Coronary artery (tissue), 2 donors: ENCODE measurements at regions not wholly inside any gene's neighbourhood (a gene's known extent, or its start where the extent isn't known, plus 50 kb on each side); places are given as distances from the start of the nearest gene placed in this dataset.

Source experiments
- DNase-seq: peaks from one replicate; pipeline ENCODE4 v3.0.0-alpha.2; 2017; ENCODE audit warnings: low spot score
- H3K27ac ChIP-seq, 2 donors: fragments of 200-600 bp; sonication (generic); one replicate each; pipeline ENCODE4 v1.5.1; 2016 to 2019
- H3K4me3 ChIP-seq: fragments of 200-600 bp; sonication (generic); 2 replicates; pipeline ENCODE4 v1.5.1; 2016; ENCODE audit warnings: mild to moderate bottlenecking, moderate library complexity
- CTCF ChIP-seq: fragments of 200-600 bp; sonication (generic); IDR thresholded peaks from one replicate; pipeline ENCODE4 v1.5.1; 2019; ENCODE audit warnings: antibody characterized with exemption

GRCh38 chr2:126766295-126766968, 110.5 kb downstream of the GYPC start:
- Histone ChIP-seq H3K4me3 (no peak overlapping the region), H3K27ac (no peak overlapping the region)
- DNase-seq, result peak; percentile 54
- TF ChIP-seq CTCF, result no peak

- H3K4me3 ChIP-seq, result no peak overlapping the region
Measured at GRCh38 chr2:126766969-126767296, 111.0 kb downstream of the GYPC start.

GRCh38 chr2:126769118-126769517, 113.2 kb downstream of the GYPC start:
- no peak for DNase-seq
- no peak overlapping the region for H3K27ac ChIP-seq
- no peak overlapping the region for H3K4me3 ChIP-seq
- TF ChIP-seq CTCF, result no peak

More at GRCh38 chr2:126766969-126767296, 111.0 kb downstream of the GYPC start:
- no peak for TF ChIP-seq CTCF
- no peak overlapping the region for H3K27ac ChIP-seq
- peak; percentile 11 for DNase-seq

GRCh38 chr2:126770466-126770865, 114.5 kb downstream of the GYPC start:
- TF ChIP-seq CTCF, result no peak
- Histone ChIP-seq H3K27ac (no peak overlapping the region), H3K4me3 (no peak overlapping the region)
- DNase-seq, result no peak

- no peak for DNase-seq
- H3K4me3 ChIP-seq, result no peak overlapping the region
- no peak overlapping the region for H3K27ac ChIP-seq
- no peak for TF ChIP-seq CTCF
Measured at GRCh38 chr2:126771094-126771493, 115.1 kb downstream of the GYPC start.

GRCh38 chr2:126771501-126772195, 115.7 kb downstream of the GYPC start:
- H3K4me3 ChIP-seq, result no peak overlapping the region
- no peak overlapping the region for H3K27ac ChIP-seq
- no peak for DNase-seq
- TF ChIP-seq CTCF, result no peak

- Histone ChIP-seq H3K4me3 (no peak overlapping the region), H3K27ac (no peak overlapping the region)
- DNase-seq, result no peak
- TF ChIP-seq CTCF, result no peak
Measured at GRCh38 chr2:126774290-126774689, 118.3 kb downstream of the GYPC start.
